ENCODE measurements at regions not wholly inside any gene's neighbourhood (a gene's known extent, or its start where the extent isn't known, plus 50 kb on each side); places are given as distances from the start of the nearest gene placed in this dataset.

- no peak for DNase-seq (ENCODE audit: low spot score in 2 of 2)
- H3K4me1 ChIP-seq = no peaks in the 10 kb centered on the region
- TF ChIP-seq CTCF (IDR thresholded peaks at IDR 0.05) (no peak), POLR2AphosphoS5 (IDR thresholded peaks at IDR 0.05) (no peak), EP300 (IDR thresholded peaks at IDR 0.05) (no peak), POLR2A (IDR thresholded peaks at IDR 0.05) (no peak)
- H3K36me3 ChIP-seq = no peaks in the 10 kb centered on the region
- peaks cover 6% of the 10 kb centered on the region for H3K27me3 ChIP-seq
- H3K9me3 ChIP-seq = no peaks in the 10 kb centered on the region
- 82% methylated on average over 4 of the region's 4 CpGs for WGBS
- no peak overlapping the region for H3K27ac ChIP-seq
- no peak overlapping the region for H3K4me3 ChIP-seq
Observed at GRCh38 chr7:45394117-45394708, 180.0 kb upstream of the ADCY1 start.

- Histone ChIP-seq H3K9me3 (no peaks in the 10 kb centered on the region), H3K4me1 (no peaks in the 10 kb centered on the region), H3K36me3 (no peaks in the 10 kb centered on the region), H3K27me3 (no peaks in the 10 kb centered on the region), H3K27ac (no peak overlapping the region), H3K4me3 (no peak overlapping the region)
- 90% methylated on average over 9 of the region's 15 CpGs for WGBS
- TF ChIP-seq EP300 (IDR thresholded peaks at IDR 0.05) (no peak), POLR2AphosphoS5 (IDR thresholded peaks at IDR 0.05) (no peak), POLR2A (IDR thresholded peaks at IDR 0.05) (no peak), CTCF (IDR thresholded peaks at IDR 0.05) (no peak)
- no peak for DNase-seq (ENCODE audit: low spot score in 2 of 2)
Observed at GRCh38 chr7:45399069-45399468, 175.1 kb upstream of the ADCY1 start.

- WGBS = 100% methylated on average over 1 of the region's 7 CpGs
- Histone ChIP-seq H3K27ac (no peak overlapping the region), H3K4me3 (no peak overlapping the region), H3K27me3 (no peaks in the 10 kb centered on the region), H3K9me3 (no peaks in the 10 kb centered on the region), H3K4me1 (no peaks in the 10 kb centered on the region), H3K36me3 (no peaks in the 10 kb centered on the region)
- no peak for DNase-seq (ENCODE audit: low spot score in 2 of 2)
- TF ChIP-seq EP300 (IDR thresholded peaks at IDR 0.05) (no peak), POLR2A (IDR thresholded peaks at IDR 0.05) (no peak), CTCF (IDR thresholded peaks at IDR 0.05) (no peak), POLR2AphosphoS5 (IDR thresholded peaks at IDR 0.05) (no peak)
Observed at GRCh38 chr7:45400680-45401079, 173.5 kb upstream of the ADCY1 start.

GRCh38 chr7:45401155-45401554, 173.0 kb upstream of the ADCY1 start:
- Histone ChIP-seq H3K9me3 (no peaks in the 10 kb centered on the region), H3K36me3 (no peaks in the 10 kb centered on the region), H3K4me3 (no peak overlapping the region), H3K27ac (no peak overlapping the region), H3K27me3 (no peaks in the 10 kb centered on the region), H3K4me1 (no peaks in the 10 kb centered on the region)
- TF ChIP-seq POLR2AphosphoS5 (IDR thresholded peaks at IDR 0.05) = no peak
- TF ChIP-seq CTCF (IDR thresholded peaks at IDR 0.05) = no peak
- no peak for TF ChIP-seq POLR2A (IDR thresholded peaks at IDR 0.05)
- TF ChIP-seq EP300 (IDR thresholded peaks at IDR 0.05) = no peak
- WGBS = 90% methylated on average over 2 of the region's 2 CpGs
- DNase-seq (ENCODE audit: low spot score in 2 of 2) = no peak

GRCh38 chr7:45401851-45402250, 172.3 kb upstream of the ADCY1 start:
- Histone ChIP-seq H3K4me1 (no peaks in the 10 kb centered on the region), H3K9me3 (no peaks in the 10 kb centered on the region), H3K27me3 (no peaks in the 10 kb centered on the region), H3K36me3 (no peaks in the 10 kb centered on the region), H3K4me3 (no peak overlapping the region), H3K27ac (no peak overlapping the region)
- TF ChIP-seq CTCF (IDR thresholded peaks at IDR 0.05) (no peak), EP300 (IDR thresholded peaks at IDR 0.05) (no peak), POLR2AphosphoS5 (IDR thresholded peaks at IDR 0.05) (no peak), POLR2A (IDR thresholded peaks at IDR 0.05) (no peak)
- DNase-seq (ENCODE audit: low spot score in 2 of 2) = no peak
- WGBS = 64% methylated on average over 1 of the region's 1 CpG

Data from suprapubic skin (tissue), 4 donors.